HL-60 (cell line): ENCODE measurements at regions not wholly inside any gene's neighbourhood (a gene's known extent, or its start where the extent isn't known, plus 50 kb on each side); places are given as distances from the start of the nearest gene placed in this dataset.

Experiments
- DNase-seq, 2 experiments: peaks; one replicate each; pipeline ENCODE4 v3.0.0-alpha.2; 2010 to 2020; ENCODE audit warnings: low read depth in 1 of 2, low spot score in 1 of 2
- H3K27ac ChIP-seq: fragments of 250-450 bp; sonication (Bioruptor Pico); replicated peaks from 2 replicates; pipeline ENCODE4 v1.5.1; 2020; ENCODE audit warnings: mild to moderate bottlenecking, moderate library complexity
- H3K27me3 ChIP-seq: fragments of 250-450 bp; sonication (Bioruptor Pico); 2 replicates; pipeline ENCODE4 v1.5.1; 2021; ENCODE audit warnings: mild to moderate bottlenecking, moderate library complexity; ENCODE audit not compliant: insufficient read depth, poor library complexity, severe bottlenecking
- H3K4me3 ChIP-seq: replicated peaks from 2 replicates; pipeline ENCODE4 v1.5.1; 2011; ENCODE audit warnings: mild to moderate bottlenecking, control low read depth, low read length; ENCODE audit not compliant: insufficient read depth
- CTCF ChIP-seq: IDR thresholded peaks from one replicate; pipeline ENCODE4 v1.5.1; 2011; ENCODE audit warnings: low read length, control low read depth, inconsistent platforms; ENCODE audit not compliant: insufficient read depth
- GABPA ChIP-seq: IDR thresholded peaks from 2 replicates; pipeline ENCODE4 v1.6.1; 2012; ENCODE audit warnings: low read depth
- POLR2AphosphoS5 ChIP-seq: IDR thresholded peaks from 2 replicates; pipeline ENCODE4 v1.6.1; 2012; ENCODE audit warnings: low read depth
- REST ChIP-seq: IDR thresholded peaks from 2 replicates; pipeline ENCODE4 v1.6.1; 2012; ENCODE audit warnings: low read depth; ENCODE audit not compliant: insufficient replicate concordance
- SPI1 ChIP-seq: IDR thresholded peaks from 2 replicates; pipeline ENCODE4 v1.6.1; 2012; ENCODE audit warnings: low read depth, mild to moderate bottlenecking, borderline replicate concordance

GRCh38 chr21:34006611-34007168 lies 66.7 kb upstream of the MRPS6 start:
- H3K27me3 ChIP-seq: no peaks in the 10 kb centered on the region
- no peak overlapping the region for H3K27ac ChIP-seq
- no peak overlapping the region for H3K4me3 ChIP-seq
- no peak for TF ChIP-seq POLR2AphosphoS5
- TF ChIP-seq REST: no peak
- no peak for TF ChIP-seq SPI1
- TF ChIP-seq GABPA: no peak
- TF ChIP-seq CTCF: no peak
- DNase-seq: no peak

GRCh38 chr21:34004974-34005373 lies 68.4 kb upstream of the MRPS6 start:
- no peak overlapping the region for H3K27ac ChIP-seq
- DNase-seq: no peak
- TF ChIP-seq POLR2AphosphoS5 (no peak), SPI1 (no peak)
- no peak overlapping the region for H3K4me3 ChIP-seq
- no peaks in the 10 kb centered on the region for H3K27me3 ChIP-seq

- Histone ChIP-seq H3K27ac (no peak overlapping the region), H3K27me3 (no peaks in the 10 kb centered on the region), H3K4me3 (no peak overlapping the region)
- no peak for TF ChIP-seq CTCF
- no peak for TF ChIP-seq REST
- TF ChIP-seq SPI1: no peak
- TF ChIP-seq POLR2AphosphoS5: no peak
- TF ChIP-seq GABPA: no peak
- no peak for DNase-seq
Observed at GRCh38 chr21:34004013-34004938, 69.1 kb upstream of the MRPS6 start.

- Histone ChIP-seq H3K4me3 (no peak overlapping the region), H3K27ac (no peak overlapping the region), H3K27me3 (no peaks in the 10 kb centered on the region)
- DNase-seq: no peak
- no peak for TF ChIP-seq GABPA
- no peak for TF ChIP-seq CTCF
- TF ChIP-seq POLR2AphosphoS5: no peak
- TF ChIP-seq SPI1: no peak
- TF ChIP-seq REST: no peak
Observed at GRCh38 chr21:34003428-34003827, 70.0 kb upstream of the MRPS6 start.
